ENCODE measurements at regions not wholly inside any gene's neighbourhood (a gene's known extent, or its start where the extent isn't known, plus 50 kb on each side); places are given as distances from the start of the nearest gene placed in this dataset.

DNA sequence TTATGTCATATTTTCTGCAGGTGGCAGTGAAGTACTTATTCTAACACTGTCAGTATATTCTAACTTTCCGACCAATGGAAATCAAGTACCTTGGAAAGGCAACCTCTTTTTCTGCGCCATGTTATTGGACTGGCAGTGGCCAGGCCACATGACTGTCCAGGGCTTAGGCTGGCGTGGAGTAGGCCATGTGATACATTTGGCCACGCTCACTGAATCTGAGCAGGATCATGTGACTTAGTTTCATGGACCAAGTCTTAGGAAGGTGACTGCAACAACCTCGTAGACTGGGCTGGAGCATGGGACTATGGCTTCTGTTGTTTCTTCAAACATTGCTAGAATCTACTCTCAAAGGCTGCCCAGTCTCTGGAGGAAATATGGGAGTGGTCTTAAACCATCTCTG is 60.4 kb upstream of the HAAO start:
- Mint-ChIP-seq H3K36me3 (ENCODE audit: low read depth) (no peaks in the 10 kb centered on the region), H3K9me3 (no peaks in the 10 kb centered on the region), H3K27me3 (ENCODE audit: insufficient read depth, low read depth, poor library complexity) (no peaks in the 10 kb centered on the region), H3K27ac (no peak overlapping the region), H3K4me3 (no peak overlapping the region), H3K4me1 (peaks cover 2% of the 10 kb centered on the region)
- Histone ChIP-seq H3K36me3 (ENCODE audit: insufficient read depth) (no peaks in the 10 kb centered on the region), H3K27ac (ENCODE audit: low read depth) (no peak overlapping the region), H4K20me1 (replicated peaks; ENCODE audit: insufficient read depth) (no peaks in the 10 kb centered on the region), H3K4me2 (no peak overlapping the region), H3K27me3 (ENCODE audit: insufficient read depth) (no peaks in the 10 kb centered on the region), H3K4me1 (ENCODE audit: insufficient read depth) (no peaks in the 10 kb centered on the region), H3K9me2 (ENCODE audit: insufficient read depth) (no peaks in the 10 kb centered on the region), H3K4me3 (no peak overlapping the region), H3K79me2 (replicated peaks; ENCODE audit: insufficient read depth) (no peaks in the 10 kb centered on the region), H2AFZ (no peak overlapping the region), H3F3A (replicated peaks; ENCODE audit: low read depth) (no peaks in the 10 kb centered on the region)
- DNase-seq (ENCODE audit: low spot score) = no peak
- no peak for TF ChIP-seq ZNF114 (CRISPR knock-in tag; IDR thresholded peaks at IDR 0.05)
- TF ChIP-seq NANOG (IDR thresholded peaks at IDR 0.05; ENCODE audit: borderline replicate concordance) = no peak
- TF ChIP-seq, protein P1, sequence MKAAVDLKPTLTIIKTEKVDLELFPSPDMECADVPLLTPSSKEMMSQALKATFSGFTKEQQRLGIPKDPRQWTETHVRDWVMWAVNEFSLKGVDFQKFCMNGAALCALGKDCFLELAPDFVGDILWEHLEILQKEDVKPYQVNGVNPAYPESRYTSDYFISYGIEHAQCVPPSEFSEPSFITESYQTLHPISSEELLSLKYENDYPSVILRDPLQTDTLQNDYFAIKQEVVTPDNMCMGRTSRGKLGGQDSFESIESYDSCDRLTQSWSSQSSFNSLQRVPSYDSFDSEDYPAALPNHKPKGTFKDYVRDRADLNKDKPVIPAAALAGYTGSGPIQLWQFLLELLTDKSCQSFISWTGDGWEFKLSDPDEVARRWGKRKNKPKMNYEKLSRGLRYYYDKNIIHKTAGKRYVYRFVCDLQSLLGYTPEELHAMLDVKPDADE (IDR thresholded peaks at IDR 0.05) = no peak
- TF ChIP-seq EZH2 (IDR thresholded peaks at IDR 0.05; ENCODE audit: low read depth, unreplicated experiment) = no peak
- TF ChIP-seq, protein P2, sequence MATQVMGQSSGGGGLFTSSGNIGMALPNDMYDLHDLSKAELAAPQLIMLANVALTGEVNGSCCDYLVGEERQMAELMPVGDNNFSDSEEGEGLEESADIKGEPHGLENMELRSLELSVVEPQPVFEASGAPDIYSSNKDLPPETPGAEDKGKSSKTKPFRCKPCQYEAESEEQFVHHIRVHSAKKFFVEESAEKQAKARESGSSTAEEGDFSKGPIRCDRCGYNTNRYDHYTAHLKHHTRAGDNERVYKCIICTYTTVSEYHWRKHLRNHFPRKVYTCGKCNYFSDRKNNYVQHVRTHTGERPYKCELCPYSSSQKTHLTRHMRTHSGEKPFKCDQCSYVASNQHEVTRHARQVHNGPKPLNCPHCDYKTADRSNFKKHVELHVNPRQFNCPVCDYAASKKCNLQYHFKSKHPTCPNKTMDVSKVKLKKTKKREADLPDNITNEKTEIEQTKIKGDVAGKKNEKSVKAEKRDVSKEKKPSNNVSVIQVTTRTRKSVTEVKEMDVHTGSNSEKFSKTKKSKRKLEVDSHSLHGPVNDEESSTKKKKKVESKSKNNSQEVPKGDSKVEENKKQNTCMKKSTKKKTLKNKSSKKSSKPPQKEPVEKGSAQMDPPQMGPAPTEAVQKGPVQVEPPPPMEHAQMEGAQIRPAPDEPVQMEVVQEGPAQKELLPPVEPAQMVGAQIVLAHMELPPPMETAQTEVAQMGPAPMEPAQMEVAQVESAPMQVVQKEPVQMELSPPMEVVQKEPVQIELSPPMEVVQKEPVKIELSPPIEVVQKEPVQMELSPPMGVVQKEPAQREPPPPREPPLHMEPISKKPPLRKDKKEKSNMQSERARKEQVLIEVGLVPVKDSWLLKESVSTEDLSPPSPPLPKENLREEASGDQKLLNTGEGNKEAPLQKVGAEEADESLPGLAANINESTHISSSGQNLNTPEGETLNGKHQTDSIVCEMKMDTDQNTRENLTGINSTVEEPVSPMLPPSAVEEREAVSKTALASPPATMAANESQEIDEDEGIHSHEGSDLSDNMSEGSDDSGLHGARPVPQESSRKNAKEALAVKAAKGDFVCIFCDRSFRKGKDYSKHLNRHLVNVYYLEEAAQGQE (IDR thresholded peaks at IDR 0.05; ENCODE audit: unreplicated experiment) = no peak
- TF ChIP-seq, protein P3, sequence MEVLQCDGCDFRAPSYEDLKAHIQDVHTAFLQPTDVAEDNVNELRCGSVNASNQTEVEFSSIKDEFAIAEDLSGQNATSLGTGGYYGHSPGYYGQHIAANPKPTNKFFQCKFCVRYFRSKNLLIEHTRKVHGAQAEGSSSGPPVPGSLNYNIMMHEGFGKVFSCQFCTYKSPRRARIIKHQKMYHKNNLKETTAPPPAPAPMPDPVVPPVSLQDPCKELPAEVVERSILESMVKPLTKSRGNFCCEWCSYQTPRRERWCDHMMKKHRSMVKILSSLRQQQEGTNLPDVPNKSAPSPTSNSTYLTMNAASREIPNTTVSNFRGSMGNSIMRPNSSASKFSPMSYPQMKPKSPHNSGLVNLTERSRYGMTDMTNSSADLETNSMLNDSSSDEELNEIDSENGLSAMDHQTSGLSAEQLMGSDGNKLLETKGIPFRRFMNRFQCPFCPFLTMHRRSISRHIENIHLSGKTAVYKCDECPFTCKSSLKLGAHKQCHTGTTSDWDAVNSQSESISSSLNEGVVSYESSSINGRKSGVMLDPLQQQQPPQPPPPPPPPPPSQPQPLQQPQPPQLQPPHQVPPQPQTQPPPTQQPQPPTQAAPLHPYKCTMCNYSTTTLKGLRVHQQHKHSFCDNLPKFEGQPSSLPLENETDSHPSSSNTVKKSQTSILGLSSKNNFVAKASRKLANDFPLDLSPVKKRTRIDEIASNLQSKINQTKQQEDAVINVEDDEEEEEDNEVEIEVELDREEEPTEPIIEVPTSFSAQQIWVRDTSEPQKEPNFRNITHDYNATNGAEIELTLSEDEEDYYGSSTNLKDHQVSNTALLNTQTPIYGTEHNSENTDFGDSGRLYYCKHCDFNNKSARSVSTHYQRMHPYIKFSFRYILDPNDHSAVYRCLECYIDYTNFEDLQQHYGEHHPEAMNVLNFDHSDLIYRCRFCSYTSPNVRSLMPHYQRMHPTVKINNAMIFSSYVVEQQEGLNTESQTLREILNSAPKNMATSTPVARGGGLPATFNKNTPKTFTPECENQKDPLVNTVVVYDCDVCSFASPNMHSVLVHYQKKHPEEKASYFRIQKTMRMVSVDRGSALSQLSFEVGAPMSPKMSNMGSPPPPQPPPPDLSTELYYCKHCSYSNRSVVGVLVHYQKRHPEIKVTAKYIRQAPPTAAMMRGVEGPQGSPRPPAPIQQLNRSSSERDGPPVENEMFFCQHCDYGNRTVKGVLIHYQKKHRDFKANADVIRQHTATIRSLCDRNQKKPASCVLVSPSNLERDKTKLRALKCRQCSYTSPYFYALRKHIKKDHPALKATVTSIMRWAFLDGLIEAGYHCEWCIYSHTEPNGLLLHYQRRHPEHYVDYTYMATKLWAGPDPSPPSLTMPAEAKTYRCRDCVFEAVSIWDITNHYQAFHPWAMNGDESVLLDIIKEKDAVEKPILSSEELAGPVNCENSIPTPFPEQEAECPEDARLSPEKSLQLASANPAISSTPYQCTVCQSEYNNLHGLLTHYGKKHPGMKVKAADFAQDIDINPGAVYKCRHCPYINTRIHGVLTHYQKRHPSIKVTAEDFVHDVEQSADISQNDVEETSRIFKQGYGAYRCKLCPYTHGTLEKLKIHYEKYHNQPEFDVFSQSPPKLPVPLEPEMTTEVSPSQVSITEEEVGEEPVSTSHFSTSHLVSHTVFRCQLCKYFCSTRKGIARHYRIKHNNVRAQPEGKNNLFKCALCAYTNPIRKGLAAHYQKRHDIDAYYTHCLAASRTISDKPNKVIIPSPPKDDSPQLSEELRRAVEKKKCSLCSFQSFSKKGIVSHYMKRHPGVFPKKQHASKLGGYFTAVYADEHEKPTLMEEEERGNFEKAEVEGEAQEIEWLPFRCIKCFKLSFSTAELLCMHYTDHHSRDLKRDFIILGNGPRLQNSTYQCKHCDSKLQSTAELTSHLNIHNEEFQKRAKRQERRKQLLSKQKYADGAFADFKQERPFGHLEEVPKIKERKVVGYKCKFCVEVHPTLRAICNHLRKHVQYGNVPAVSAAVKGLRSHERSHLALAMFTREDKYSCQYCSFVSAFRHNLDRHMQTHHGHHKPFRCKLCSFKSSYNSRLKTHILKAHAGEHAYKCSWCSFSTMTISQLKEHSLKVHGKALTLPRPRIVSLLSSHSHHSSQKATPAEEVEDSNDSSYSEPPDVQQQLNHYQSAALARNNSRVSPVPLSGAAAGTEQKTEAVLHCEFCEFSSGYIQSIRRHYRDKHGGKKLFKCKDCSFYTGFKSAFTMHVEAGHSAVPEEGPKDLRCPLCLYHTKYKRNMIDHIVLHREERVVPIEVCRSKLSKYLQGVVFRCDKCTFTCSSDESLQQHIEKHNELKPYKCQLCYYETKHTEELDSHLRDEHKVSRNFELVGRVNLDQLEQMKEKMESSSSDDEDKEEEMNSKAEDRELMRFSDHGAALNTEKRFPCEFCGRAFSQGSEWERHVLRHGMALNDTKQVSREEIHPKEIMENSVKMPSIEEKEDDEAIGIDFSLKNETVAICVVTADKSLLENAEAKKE (CRISPR knock-in tag; IDR thresholded peaks at IDR 0.05) = no peak
- TF ChIP-seq POLR2AphosphoS5 (IDR thresholded peaks at IDR 0.05; ENCODE audit: low read depth) = no peak
- TF ChIP-seq ZNF331 (CRISPR knock-in tag; IDR thresholded peaks at IDR 0.05; ENCODE audit: low read depth) = no peak
- no peak for TF ChIP-seq STAT1 (IDR thresholded peaks at IDR 0.05; ENCODE audit: unreplicated experiment)
- TF ChIP-seq CREB1 (CRISPR knock-in tag; IDR thresholded peaks at IDR 0.05; ENCODE audit: low read depth) = no peak
- TF ChIP-seq, protein P4, sequence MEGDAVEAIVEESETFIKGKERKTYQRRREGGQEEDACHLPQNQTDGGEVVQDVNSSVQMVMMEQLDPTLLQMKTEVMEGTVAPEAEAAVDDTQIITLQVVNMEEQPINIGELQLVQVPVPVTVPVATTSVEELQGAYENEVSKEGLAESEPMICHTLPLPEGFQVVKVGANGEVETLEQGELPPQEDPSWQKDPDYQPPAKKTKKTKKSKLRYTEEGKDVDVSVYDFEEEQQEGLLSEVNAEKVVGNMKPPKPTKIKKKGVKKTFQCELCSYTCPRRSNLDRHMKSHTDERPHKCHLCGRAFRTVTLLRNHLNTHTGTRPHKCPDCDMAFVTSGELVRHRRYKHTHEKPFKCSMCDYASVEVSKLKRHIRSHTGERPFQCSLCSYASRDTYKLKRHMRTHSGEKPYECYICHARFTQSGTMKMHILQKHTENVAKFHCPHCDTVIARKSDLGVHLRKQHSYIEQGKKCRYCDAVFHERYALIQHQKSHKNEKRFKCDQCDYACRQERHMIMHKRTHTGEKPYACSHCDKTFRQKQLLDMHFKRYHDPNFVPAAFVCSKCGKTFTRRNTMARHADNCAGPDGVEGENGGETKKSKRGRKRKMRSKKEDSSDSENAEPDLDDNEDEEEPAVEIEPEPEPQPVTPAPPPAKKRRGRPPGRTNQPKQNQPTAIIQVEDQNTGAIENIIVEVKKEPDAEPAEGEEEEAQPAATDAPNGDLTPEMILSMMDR (conservative IDR thresholded peaks at IDR 0.05; ENCODE audit: low read depth in 2 of 2) = no peak
- no peak for TF ChIP-seq EZH2phosphoT487 (IDR thresholded peaks at IDR 0.05; ENCODE audit: unreplicated experiment)
- TF ChIP-seq JUNB (IDR thresholded peaks at IDR 0.05; ENCODE audit: unreplicated experiment) = no peak
- no peak for ATAC-seq

Data from GM23338 (cell line).